Endothelial cell of umbilical vein (primary cell): ENCODE measurements at regions not wholly inside any gene's neighbourhood (a gene's known extent, or its start where the extent isn't known, plus 50 kb on each side); places are given as distances from the start of the nearest gene placed in this dataset.

Source experiments
- BruUV-seq: library from RNA; stranded (reverse); fragments of 400-500 nt; replicated peaks from 2 replicates; lab custom pipeline; 2021; lab: Mats Ljungman, UMichigan
- CTCF ChIA-PET: fragments of 300-600, 350-600 bp; sonication (Branson Sonifier 250); formaldehyde crosslinking; loops from one replicate; lab custom pipeline; 2021; ENCODE audit warnings: antibody characterized with exemption, inconsistent platforms; lab: Charles Lee
- POLR2A ChIA-PET: fragments of 300-600, 350-600 bp; sonication (Branson Sonifier 250); formaldehyde crosslinking; loops from one replicate; lab custom pipeline; 2021; ENCODE audit warnings: antibody characterized with exemption, inconsistent platforms; lab: Charles Lee
- DNase-seq: peaks from one replicate; pipeline ENCODE4 v3.0.0-alpha.2; 2011; ENCODE audit warnings: low read depth, low spot score
- FAIRE-seq: peaks from 2 replicates; lab custom pipeline; 2011; peaks lifted over from hg19 to GRCh38; lab: Jason Lieb, UNC
- H2AFZ ChIP-seq: 2 replicates; pipeline ENCODE4 v1.6.0; 2012; ENCODE audit warnings: low read depth, low read length, control low read depth, inconsistent platforms
- H3K27ac ChIP-seq: 2 replicates; pipeline ENCODE4 v1.5.1; 2011; ENCODE audit warnings: low read depth, mild to moderate bottlenecking, control low read depth, low read length, moderate library complexity; ENCODE audit not compliant: insufficient read depth
- H3K27me3 ChIP-seq, 2 experiments: 2 replicates each; pipeline versions ENCODE4 v1.6.0 to v1.6.1; 2011; ENCODE audit warnings: low read length in 2 of 2, mixed read lengths in 1 of 2; ENCODE audit not compliant: control insufficient read depth in 2 of 2, insufficient read depth in 2 of 2
- H3K36me3 ChIP-seq, 2 experiments: 2 replicates in 1 of 2; 3 replicates in 1 of 2; pipeline ENCODE4 v1.5.1; 2011; ENCODE audit warnings: low read length in 2 of 2, mild to moderate bottlenecking in 1 of 2, moderate library complexity in 1 of 2; ENCODE audit not compliant: control insufficient read depth in 2 of 2, insufficient read depth in 2 of 2; ENCODE audit errors: extremely low read depth in 1 of 2
- H3K4me1 ChIP-seq: 3 replicates; pipeline ENCODE4 v1.5.1; 2011; ENCODE audit warnings: mild to moderate bottlenecking, low read length; ENCODE audit not compliant: control insufficient read depth, insufficient read depth; ENCODE audit errors: extremely low read depth
- H3K4me2 ChIP-seq: 2 replicates; pipeline ENCODE4 v1.6.1; 2011; ENCODE audit warnings: low read length, control low read depth, mixed read lengths; ENCODE audit not compliant: insufficient read depth
- H3K4me3 ChIP-seq, 3 experiments: fragments of 200-600 bp in 1 of 3; sonication (generic), shearing (Covaris generic) in 1 of 3; replicated peaks in 1 of 3; 2 replicates each; pipeline ENCODE4 v1.5.1; 2011 to 2016; ENCODE audit warnings: control low read depth in 3 of 3, low read length in 3 of 3, mild to moderate bottlenecking in 2 of 3, inconsistent platforms in 1 of 3, low read depth in 1 of 3, moderate library complexity in 1 of 3; ENCODE audit not compliant: insufficient read depth in 1 of 3
- H3K79me2 ChIP-seq: 2 replicates; pipeline ENCODE4 v1.6.0; 2012; ENCODE audit warnings: low read length, inconsistent platforms; ENCODE audit not compliant: control insufficient read depth, insufficient read depth
- H3K9ac ChIP-seq: replicated peaks from 2 replicates; pipeline ENCODE3; 2011; ENCODE audit warnings: low read length, control low read depth; ENCODE audit not compliant: insufficient read depth; ENCODE audit errors: extremely low read depth
- H3K9me1 ChIP-seq: replicated peaks from 3 replicates; pipeline ENCODE4 v1.6.0; 2011; ENCODE audit warnings: mild to moderate bottlenecking, low read length; ENCODE audit not compliant: control insufficient read depth, insufficient read depth; ENCODE audit errors: extremely low read depth
- H3K9me3 ChIP-seq: replicated peaks from 2 replicates; pipeline ENCODE4 v1.5.1; 2012; ENCODE audit warnings: low read length, inconsistent platforms; ENCODE audit not compliant: control insufficient read depth, insufficient read depth
- H4K20me1 ChIP-seq: replicated peaks from 2 replicates; pipeline ENCODE3; 2011; ENCODE audit warnings: mild to moderate bottlenecking, low read length; ENCODE audit not compliant: control insufficient read depth, insufficient read depth; ENCODE audit errors: extremely low read depth
- CTCF ChIP-seq, 2 donors: IDR thresholded peaks; 1 replicate in 1 of 2; 2 replicates in 1 of 2; pipeline ENCODE4 v1.5.1; 2011; ENCODE audit warnings: low read length in 2 of 2, mild to moderate bottlenecking in 2 of 2, moderate library complexity in 2 of 2, control low read depth in 1 of 2, inconsistent platforms in 1 of 2, low read depth in 1 of 2; ENCODE audit not compliant: insufficient read depth in 1 of 2; ENCODE audit errors: extremely low read depth in 1 of 2
- EZH2 ChIP-seq: IDR thresholded peaks from 2 replicates; pipeline ENCODE4 v1.6.1; 2012; ENCODE audit warnings: borderline replicate concordance, low read depth, mild to moderate bottlenecking, moderate library complexity, low read length, inconsistent platforms; ENCODE audit not compliant: severe bottlenecking
- FOS ChIP-seq: IDR thresholded peaks from 2 replicates; pipeline ENCODE4 v1.6.1; 2011; ENCODE audit warnings: mild to moderate bottlenecking, low read length, moderate library complexity, borderline replicate concordance; ENCODE audit not compliant: insufficient read depth
- GATA2 ChIP-seq: IDR thresholded peaks from 2 replicates; pipeline ENCODE4 v1.7.0; 2011; ENCODE audit warnings: low read depth, mild to moderate bottlenecking, moderate library complexity, mixed read lengths, low read length; ENCODE audit not compliant: insufficient read length, insufficient read depth
- POLR2AphosphoS5 ChIP-seq: IDR thresholded peaks from 2 replicates; pipeline ENCODE4 v1.6.1; 2012; ENCODE audit warnings: low read depth, mild to moderate bottlenecking, control low read depth, low read length, moderate library complexity; ENCODE audit not compliant: insufficient read depth
- dilution Hi-C: fragments of 300-500 bp; cut with MboI; formaldehyde crosslinking; loops from one replicate; pipeline ENCODE4 v1.15.0; 2019; ENCODE audit warnings: low sequenced_read_pairs; ENCODE audit not compliant: extremely low pct_ligation_motif_present
- intact Hi-C: fragments of 100-400 bp; cut with micrococcal nuclease; formaldehyde crosslinking; loops from one replicate; pipeline ENCODE4 v1.10.0; 2022

DNA sequence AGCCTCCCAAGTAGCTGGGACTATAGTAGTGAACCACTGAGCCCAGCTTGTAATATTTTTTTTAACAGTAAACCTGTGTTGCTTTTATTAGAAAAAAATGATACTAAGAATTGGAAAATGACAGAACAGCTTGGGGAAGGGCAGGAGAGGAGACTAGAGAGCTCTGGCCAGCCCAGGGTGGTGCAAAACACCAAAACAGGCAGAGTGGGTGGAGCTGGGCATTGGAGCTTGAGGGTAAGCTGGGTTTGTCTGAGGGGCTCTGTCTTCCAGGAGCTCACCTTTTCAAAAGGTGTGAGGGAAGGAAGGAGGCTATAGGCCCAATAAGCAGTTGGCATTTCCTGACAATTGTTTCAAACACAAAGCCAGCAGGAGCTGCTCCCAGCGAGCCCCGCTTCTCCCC, 75.2 kb upstream of the DUSP5 start:
- H3K4me2 ChIP-seq: no peak overlapping the region
- no peaks in the 10 kb centered on the region for H4K20me1 ChIP-seq
- no peak overlapping the region for H2AFZ ChIP-seq
- H3K27me3 ChIP-seq: no peaks in the 10 kb centered on the region
- H3K79me2 ChIP-seq: no peaks in the 10 kb centered on the region
- intact Hi-C loops: loop anchor here (2.0 kb wide), 1 partner anchor 24 kb away; no protein-coding TSS in a partner anchor
- no peak for FAIRE-seq
- H3K27ac ChIP-seq: no peak overlapping the region
- ChIA-PET POLR2A (no interaction called here), CTCF (interaction anchor here (0.5 to 2.4 kb wide), 6 partner anchors 8 to 476 kb away, joined by 3 to 7 read pairs (median 3); no protein-coding TSS in a partner anchor)
- H3K36me3 ChIP-seq: no peaks in the 10 kb centered on the region
- dilution Hi-C loops: no loop called here
- TF ChIP-seq FOS: no peak
- no peak for TF ChIP-seq GATA2
- TF ChIP-seq EZH2: no peak
- DNase-seq: no peak
- H3K9me3 ChIP-seq: no peaks in the 10 kb centered on the region
- H3K4me3 ChIP-seq: no peak overlapping the region
- H3K4me1 ChIP-seq: peaks cover 8% of the 10 kb centered on the region
- no TSS peak for BruUV-seq
- no peak overlapping the region for H3K9ac ChIP-seq
- no peaks in the 10 kb centered on the region for H3K9me1 ChIP-seq

DNA sequence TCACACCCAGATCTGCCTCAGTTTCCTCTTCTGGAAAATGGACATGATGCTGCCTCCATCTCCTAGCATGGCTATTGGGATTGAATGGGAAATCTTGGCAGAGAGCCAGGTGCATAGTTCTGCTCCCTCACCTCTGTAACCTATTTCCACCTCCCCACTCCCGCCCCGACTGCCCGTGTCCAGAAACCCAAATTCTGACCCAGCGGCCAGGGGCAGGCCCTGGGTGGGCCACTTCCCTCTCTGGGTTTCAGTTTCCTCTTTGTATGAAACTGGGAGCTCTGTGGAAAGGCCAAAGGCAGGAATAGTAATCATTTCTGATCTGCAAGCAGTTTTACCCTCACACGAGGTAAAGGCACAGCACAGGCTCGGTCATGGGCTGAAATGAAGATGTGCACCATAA, 74.1 kb upstream of the DUSP5 start:
- ChIA-PET POLR2A (no interaction called here), CTCF (interaction anchor here (1.1 to 2.4 kb wide), 2 partner anchors 9 to 12 kb away, joined by 3 to 7 read pairs; no protein-coding TSS in a partner anchor)
- Histone ChIP-seq H3K4me1 (peaks cover 8% of the 10 kb centered on the region), H2AFZ (peak overlapping the region; percentile 17), H3K27me3 (no peaks in the 10 kb centered on the region), H3K27ac (no peak overlapping the region), H3K4me3 (no peak overlapping the region), H3K4me2 (no peak overlapping the region), H4K20me1 (no peaks in the 10 kb centered on the region), H3K9me1 (no peaks in the 10 kb centered on the region), H3K9me3 (no peaks in the 10 kb centered on the region), H3K79me2 (no peaks in the 10 kb centered on the region), H3K36me3 (no peaks in the 10 kb centered on the region), H3K9ac (no peak overlapping the region)
- FAIRE-seq (no peak), DNase-seq (no peak)
- dilution Hi-C loops (no loop called here), intact Hi-C loops (loop anchor here (2.0 kb wide), 1 partner anchor 23 kb away; no protein-coding TSS in a partner anchor)
- BruUV-seq: no TSS peak
- TF ChIP-seq CTCF (IDR thresholded peaks at IDR 0.05; ENCODE audit: extremely low read depth in 1 of 2, insufficient read depth in 1 of 2, low read depth in 1 of 2, low read length in 2 of 2) (no peak), POLR2AphosphoS5 (no peak)
